NCI-H1930 (cell line): ENCODE measurements at regions not wholly inside any gene's neighbourhood (a gene's known extent, or its start where the extent isn't known, plus 50 kb on each side); places are given as distances from the start of the nearest gene placed in this dataset.

Source experiments
- DNase-seq, 2 experiments: peaks; one replicate each; lab custom pipeline; 2025; lab: John Stamatoyannopoulos, UW

DNA sequence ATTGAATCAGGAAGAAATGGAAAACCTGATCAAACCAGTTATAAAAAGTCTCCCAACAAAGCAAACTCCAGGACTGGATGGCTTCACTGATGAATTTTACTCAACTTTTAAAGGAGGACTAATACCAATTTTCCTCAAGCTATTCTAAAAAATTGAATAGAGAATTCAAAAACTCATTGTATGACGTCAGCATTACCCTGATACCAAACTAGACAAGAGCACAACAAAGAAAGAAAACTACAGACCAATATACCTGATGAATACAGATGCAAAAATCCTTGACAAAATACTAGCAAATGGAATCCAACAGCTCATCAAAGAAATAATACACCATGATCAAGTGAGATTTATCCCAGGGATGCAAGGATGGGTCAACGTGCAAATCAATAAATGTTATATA is 172.9 kb downstream of the FNDC1 start:
- no peak for DNase-seq

DNA sequence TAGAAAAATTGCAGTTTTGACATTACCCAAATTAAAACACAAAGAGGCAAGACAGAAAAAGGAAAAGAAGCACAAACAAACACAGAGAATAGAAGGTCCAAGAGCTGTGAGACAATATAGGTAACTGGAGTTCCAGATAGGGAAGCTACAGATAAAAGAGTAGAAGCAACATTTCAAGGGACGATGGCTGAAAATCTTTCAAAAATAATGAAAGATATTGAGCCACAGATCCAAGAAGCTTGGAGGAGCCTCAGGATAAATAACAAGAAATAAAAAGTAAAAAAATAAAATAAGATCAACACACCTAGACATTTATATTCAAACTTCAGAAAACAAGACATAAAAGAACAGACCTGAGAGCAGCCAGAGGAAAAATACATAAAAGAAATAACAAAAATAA is 164.9 kb downstream of the FNDC1 start:
- no peak for DNase-seq

DNA sequence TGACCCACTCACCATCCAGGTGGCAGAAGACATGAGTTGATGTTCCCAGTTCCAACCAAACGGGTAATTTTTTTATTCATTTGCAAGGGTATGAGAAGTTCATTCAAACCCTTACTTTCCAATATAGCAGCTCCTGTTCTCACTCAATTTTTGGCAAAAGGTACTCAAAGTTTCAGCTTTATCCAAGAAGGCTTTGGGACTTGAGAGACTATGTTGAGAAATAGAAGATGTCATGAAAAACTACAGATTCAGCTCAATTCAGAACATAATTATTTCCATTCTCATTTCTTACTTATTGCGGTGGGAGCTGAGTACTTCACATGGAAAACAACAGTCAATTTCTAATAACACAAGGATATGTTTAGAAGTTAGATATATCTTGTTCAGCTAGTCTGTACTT is 162.3 kb downstream of the FNDC1 start:
- DNase-seq, result no peak

DNA sequence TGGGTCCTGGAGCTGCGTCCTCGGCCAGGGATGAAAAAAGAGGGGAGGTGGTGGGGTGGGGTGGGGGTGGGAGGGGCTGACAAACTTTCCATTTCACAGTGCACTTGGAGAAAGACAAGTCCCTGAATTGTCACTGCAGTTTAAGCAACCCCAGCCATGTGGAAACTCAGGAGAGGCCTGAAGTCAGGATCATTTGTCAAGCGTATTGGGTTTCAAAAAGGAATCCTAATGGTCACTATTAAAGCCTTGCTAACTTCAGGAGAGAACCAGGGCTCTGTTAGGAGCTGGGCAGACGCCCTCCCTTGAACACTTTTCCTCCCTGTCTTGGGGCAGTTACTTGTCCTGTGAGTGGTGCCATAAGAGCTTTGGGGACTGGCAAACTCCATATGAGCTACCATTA is 159.9 kb downstream of the FNDC1 start:
- no peak for DNase-seq

DNA sequence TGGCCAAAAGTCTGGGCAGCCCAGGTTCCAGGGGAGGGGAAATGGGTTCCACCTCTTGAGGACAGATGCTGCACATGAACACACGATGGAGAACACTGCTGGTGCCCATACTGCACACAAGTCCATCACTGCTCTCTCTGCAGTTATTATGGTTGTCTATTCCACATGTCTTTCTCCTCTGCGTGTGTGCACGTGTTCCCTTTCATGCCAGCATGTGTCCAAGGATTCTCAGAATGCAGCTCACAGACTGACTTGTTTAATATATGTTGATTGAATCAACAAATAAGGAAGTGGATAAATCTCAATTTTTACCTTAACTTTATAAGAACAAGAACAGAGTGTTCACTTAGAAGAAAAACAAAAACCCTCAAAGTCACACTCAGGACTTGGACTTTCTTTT is 158.9 kb downstream of the FNDC1 start:
- no peak for DNase-seq

DNA sequence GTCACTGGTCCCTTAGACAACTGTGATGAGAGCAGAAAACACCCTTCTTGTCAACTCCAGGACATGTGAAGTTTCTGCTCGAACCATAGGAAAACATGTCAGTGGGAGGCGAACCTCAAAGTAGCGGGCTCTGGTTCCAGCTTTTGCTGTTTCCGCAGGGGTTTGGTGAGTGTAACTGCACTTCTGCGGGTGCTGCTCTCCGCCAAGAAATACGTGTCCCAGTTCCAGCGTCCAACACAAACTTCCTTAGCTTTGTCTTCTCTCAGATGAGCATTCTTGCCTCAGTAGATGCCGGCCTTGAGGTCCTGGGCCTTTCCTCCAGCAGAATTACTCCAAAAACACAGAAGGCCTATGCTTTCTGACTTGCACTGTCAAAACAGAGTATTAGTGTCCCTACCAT is 156.3 kb downstream of the FNDC1 start:
- DNase-seq, result no peak

DNA sequence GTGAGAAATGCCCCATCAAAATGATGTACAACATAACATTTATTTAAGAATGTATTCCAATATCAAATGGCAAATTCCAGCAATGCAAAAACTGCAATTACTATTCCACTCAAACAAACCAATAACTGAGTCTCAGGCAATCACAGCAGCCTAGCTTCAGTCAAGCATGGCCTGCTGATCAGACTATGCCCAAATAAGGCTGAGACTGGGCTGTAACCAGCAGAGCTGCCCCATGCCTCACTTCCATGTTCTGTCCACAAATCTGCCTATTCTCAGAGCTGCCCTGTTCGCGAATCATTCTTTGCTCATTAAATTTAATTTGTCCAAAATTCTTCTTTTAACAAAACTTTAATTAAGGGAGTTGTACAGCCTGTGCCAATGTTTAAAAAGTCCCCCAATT is 155.4 kb downstream of the FNDC1 start:
- no peak for DNase-seq
